ENCODE measurements at regions not wholly inside any gene's neighbourhood (a gene's known extent, or its start where the extent isn't known, plus 50 kb on each side); places are given as distances from the start of the nearest gene placed in this dataset.

GRCh38 chr11:120009938-120010337 lies 128.0 kb downstream of the TRIM29 start:
- no peak for TF ChIP-seq CTCF (IDR thresholded peaks at IDR 0.05; ENCODE audit: insufficient read depth, low read depth, low read length)
- H3K4me3 ChIP-seq (ENCODE audit: low read depth, low read length) = no peak overlapping the region
- DNase-seq (ENCODE audit: low read depth) = no peak

GRCh38 chr11:120007144-120007543 lies 130.8 kb downstream of the TRIM29 start:
- DNase-seq (ENCODE audit: low read depth) = no peak
- H3K4me3 ChIP-seq (ENCODE audit: low read depth, low read length) = no peak overlapping the region
- TF ChIP-seq CTCF (IDR thresholded peaks at IDR 0.05; ENCODE audit: insufficient read depth, low read depth, low read length) = no peak

GRCh38 chr11:120004723-120005122 lies 133.2 kb downstream of the TRIM29 start:
- TF ChIP-seq CTCF (IDR thresholded peaks at IDR 0.05; ENCODE audit: insufficient read depth, low read depth, low read length) = no peak
- no peak overlapping the region for H3K4me3 ChIP-seq (ENCODE audit: low read depth, low read length)
- no peak for DNase-seq (ENCODE audit: low read depth)

GRCh38 chr11:120001178-120002090 lies 136.5 kb downstream of the TRIM29 start:
- no peak for DNase-seq (ENCODE audit: low read depth)
- H3K4me3 ChIP-seq (ENCODE audit: low read depth, low read length) = no peak overlapping the region
- TF ChIP-seq CTCF (IDR thresholded peaks at IDR 0.05; ENCODE audit: insufficient read depth, low read depth, low read length) = no peak

- no peak for TF ChIP-seq CTCF (IDR thresholded peaks at IDR 0.05; ENCODE audit: insufficient read depth, low read depth, low read length)
- peak; percentile 1 for DNase-seq (ENCODE audit: low read depth)
- H3K4me3 ChIP-seq (ENCODE audit: low read depth, low read length) = no peak overlapping the region
These were observed 138.7 kb downstream of the TRIM29 start for GRCh38 chr11:119999220-119999619.

GRCh38 chr11:119996556-119996955 lies 141.4 kb downstream of the TRIM29 start:
- no peak overlapping the region for H3K4me3 ChIP-seq (ENCODE audit: low read depth, low read length)
- DNase-seq (ENCODE audit: low read depth) = no peak
- no peak for TF ChIP-seq CTCF (IDR thresholded peaks at IDR 0.05; ENCODE audit: insufficient read depth, low read depth, low read length)
